PC-3 (cell line): ENCODE measurements at regions not wholly inside any gene's neighbourhood (a gene's known extent, or its start where the extent isn't known, plus 50 kb on each side); places are given as distances from the start of the nearest gene placed in this dataset.

Experiments used
- EZH2 ChIP-seq: fragments of 300-600 bp; sonication (generic); IDR thresholded peaks from one replicate; pipeline ENCODE4 v1.6.1; 2017; ENCODE audit warnings: antibody characterized with exemption, mild to moderate bottlenecking, low read length; ENCODE audit not compliant: unreplicated experiment
- EZH2phosphoT487 ChIP-seq: fragments of 300-600 bp; sonication (generic); IDR thresholded peaks from 2 replicates; pipeline ENCODE4 v1.6.1; 2018; ENCODE audit warnings: mild to moderate bottlenecking, antibody characterized with exemption, low read length, borderline replicate concordance
- TF ChIP-seq, protein P1 (sequence below): fragments of 300-600 bp; sonication (generic); conservative IDR thresholded peaks from 2 replicates; pipeline ENCODE4 v1.5.1; 2017; ENCODE audit warnings: antibody characterized with exemption, low read depth, mild to moderate bottlenecking, low read length

DNA sequence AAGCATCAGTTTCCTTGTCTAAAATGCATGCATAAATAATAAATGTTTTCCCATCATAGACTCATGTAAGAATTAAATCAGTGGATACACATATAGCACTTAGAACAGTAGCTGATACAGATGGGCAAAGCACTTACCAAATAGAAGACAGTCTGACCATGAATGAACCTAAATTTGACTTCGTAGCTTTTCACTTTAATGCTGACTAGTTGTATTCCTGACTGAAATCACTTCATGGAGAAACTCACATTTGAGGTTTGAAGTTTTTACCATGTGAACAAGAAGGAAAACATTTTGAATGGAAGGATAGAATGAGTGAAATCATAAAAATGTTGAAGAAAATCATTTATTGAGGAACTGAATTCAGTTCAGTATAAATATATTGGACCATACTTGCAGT lies 68.8 kb upstream of the TMCO5A start:
- TF ChIP-seq, protein P1, sequence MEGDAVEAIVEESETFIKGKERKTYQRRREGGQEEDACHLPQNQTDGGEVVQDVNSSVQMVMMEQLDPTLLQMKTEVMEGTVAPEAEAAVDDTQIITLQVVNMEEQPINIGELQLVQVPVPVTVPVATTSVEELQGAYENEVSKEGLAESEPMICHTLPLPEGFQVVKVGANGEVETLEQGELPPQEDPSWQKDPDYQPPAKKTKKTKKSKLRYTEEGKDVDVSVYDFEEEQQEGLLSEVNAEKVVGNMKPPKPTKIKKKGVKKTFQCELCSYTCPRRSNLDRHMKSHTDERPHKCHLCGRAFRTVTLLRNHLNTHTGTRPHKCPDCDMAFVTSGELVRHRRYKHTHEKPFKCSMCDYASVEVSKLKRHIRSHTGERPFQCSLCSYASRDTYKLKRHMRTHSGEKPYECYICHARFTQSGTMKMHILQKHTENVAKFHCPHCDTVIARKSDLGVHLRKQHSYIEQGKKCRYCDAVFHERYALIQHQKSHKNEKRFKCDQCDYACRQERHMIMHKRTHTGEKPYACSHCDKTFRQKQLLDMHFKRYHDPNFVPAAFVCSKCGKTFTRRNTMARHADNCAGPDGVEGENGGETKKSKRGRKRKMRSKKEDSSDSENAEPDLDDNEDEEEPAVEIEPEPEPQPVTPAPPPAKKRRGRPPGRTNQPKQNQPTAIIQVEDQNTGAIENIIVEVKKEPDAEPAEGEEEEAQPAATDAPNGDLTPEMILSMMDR, result no peak
- TF ChIP-seq EZH2phosphoT487 (no peak), EZH2 (no peak)
